Lung (tissue), 11 donors: ENCODE measurements at regions not wholly inside any gene's neighbourhood (a gene's known extent, or its start where the extent isn't known, plus 50 kb on each side); places are given as distances from the start of the nearest gene placed in this dataset.
"Not testable (repeated sequence)": the region's sequence is repeated elsewhere in the genome, so short reads cannot be mapped to it uniquely, and the experiment has no call there.

Experiments
- ATAC-seq: fragments of 200-7000 bp; cut with Tn5 transposase; one replicate; pipeline ENCODE4 v1.9.1; 2020; ENCODE audit warnings: moderate number of reproducible peaks; ENCODE audit not compliant: insufficient read depth, low FRiP score
- DNase-seq, 3 donors: peaks; one replicate each; pipeline ENCODE4 v3.0.0-alpha.2; 2013 to 2017
- H3K27ac ChIP-seq, 2 donors: one replicate each; pipeline ENCODE4 v1.5.1; 2013; ENCODE audit warnings: mild to moderate bottlenecking in 2 of 2, moderate library complexity in 2 of 2, control low read depth in 1 of 2, inconsistent platforms in 1 of 2, low read depth in 1 of 2, low read length in 1 of 2
- H3K27me3 ChIP-seq, 3 donors: one replicate each; pipeline ENCODE4 v1.5.1; 2013; ENCODE audit warnings: low read length in 2 of 3; ENCODE audit not compliant: control insufficient read depth in 3 of 3, insufficient read depth in 3 of 3
- H3K36me3 ChIP-seq, 4 donors: one replicate each; pipeline ENCODE4 v1.5.1; 2013; ENCODE audit warnings: low read length in 4 of 4, mild to moderate bottlenecking in 1 of 4, moderate library complexity in 1 of 4; ENCODE audit not compliant: control insufficient read depth in 4 of 4, insufficient read depth in 4 of 4
- H3K4me1 ChIP-seq, 5 donors: one replicate each; pipeline ENCODE4 v1.5.1; 2013; ENCODE audit warnings: low read length in 5 of 5, mild to moderate bottlenecking in 2 of 5, moderate library complexity in 1 of 5; ENCODE audit not compliant: control insufficient read depth in 5 of 5, insufficient read depth in 5 of 5
- H3K4me3 ChIP-seq: one replicate; pipeline ENCODE4 v1.5.1; 2013; ENCODE audit warnings: mild to moderate bottlenecking, control low read depth, moderate library complexity
- H3K9ac ChIP-seq, 2 donors: one replicate each; pipeline ENCODE4 v1.5.1; 2013; ENCODE audit warnings: low read length in 2 of 2, control low read depth in 1 of 2; ENCODE audit not compliant: insufficient read depth in 1 of 2
- H3K9me3 ChIP-seq, 4 donors: one replicate each; pipeline ENCODE4 v1.5.1; 2013; ENCODE audit warnings: low read length in 3 of 4, mild to moderate bottlenecking in 1 of 4, moderate library complexity in 1 of 4; ENCODE audit not compliant: control insufficient read depth in 4 of 4, insufficient read depth in 3 of 4
- CTCF ChIP-seq: IDR thresholded peaks from 2 replicates; pipeline ENCODE4 v1.5.1; 2012; ENCODE audit warnings: mild to moderate bottlenecking; ENCODE audit errors: control extremely low read depth, extremely low read depth
- WGBS, 2 donors: extraction: QIAGEN DNeasy Blood & Tissue Kit; methylation state at CpG; one replicate each; pipeline ENCODE4 v1.1.7; 2013; 5-methylcytosine and 5-hydroxymethylcytosine counted together
- donor health status: control.
- donor health status: control.
- donor health status: Bipolar disorder and iron deficiency.
- donor health status: healthy.
- donor health status: DM: yes; HTN: yes; CAD: no.

GRCh38 chr5:87579678-87580077, 166.9 kb upstream of the CCNH start:
- Histone ChIP-seq H3K27ac (no peak overlapping the region), H3K9me3 (peaks cover 0 to 4% (median under 1%) of the 10 kb centered on the region in 4 donors), H3K36me3 (no peaks in the 10 kb centered on the region), H3K4me3 (no peak overlapping the region), H3K4me1 (no peaks in the 10 kb centered on the region), H3K27me3 (no peaks in the 10 kb centered on the region), H3K9ac (no peak overlapping the region)
- no peak for DNase-seq
- no peak for TF ChIP-seq CTCF
- ATAC-seq = no peak

GRCh38 chr5:87576867-87577266, 164.1 kb upstream of the CCNH start:
- H3K27ac ChIP-seq = no peak overlapping the region

GRCh38 chr5:87576306-87576705, 163.6 kb upstream of the CCNH start:
- DNase-seq, H3K27me3 ChIP-seq, H3K4me1 ChIP-seq, H3K9me3 ChIP-seq, ATAC-seq, H3K4me3 ChIP-seq, H3K36me3 ChIP-seq, H3K27ac ChIP-seq, H3K9ac ChIP-seq: not testable (repeated sequence)
- 64 to 76% methylated on average over 4 of the region's 4 CpGs for WGBS, 2 donors

More at GRCh38 chr5:87576867-87577266, 164.1 kb upstream of the CCNH start:
- no peak overlapping the region for H3K9ac ChIP-seq
- no peaks in the 10 kb centered on the region for H3K36me3 ChIP-seq
- no peaks in the 10 kb centered on the region for H3K4me1 ChIP-seq
- no peaks in the 10 kb centered on the region for H3K27me3 ChIP-seq
- no peak overlapping the region for H3K4me3 ChIP-seq
- no peak for TF ChIP-seq CTCF
- no peaks in the 10 kb centered on the region for H3K9me3 ChIP-seq
- WGBS, 2 donors = 86 to 90% methylated on average over 3 of the region's 3 CpGs
- DNase-seq (no peak), ATAC-seq (no peak)

- H3K4me1 ChIP-seq = no peaks in the 10 kb centered on the region
- no peak for TF ChIP-seq CTCF
- H3K4me3 ChIP-seq = no peak overlapping the region
- 85% methylated on average over 1 of the region's 1 CpG for WGBS, 2 donors
- H3K36me3 ChIP-seq = no peaks in the 10 kb centered on the region
- ATAC-seq (no peak), DNase-seq (no peak)
- H3K27me3 ChIP-seq = no peaks in the 10 kb centered on the region
- H3K27ac ChIP-seq = no peak overlapping the region
- no peaks in the 10 kb centered on the region for H3K9me3 ChIP-seq
- no peak overlapping the region for H3K9ac ChIP-seq
Observed at GRCh38 chr5:87574106-87574505, 161.4 kb upstream of the CCNH start.
